GM18868 (cell line): ENCODE measurements at regions not wholly inside any gene's neighbourhood (a gene's known extent, or its start where the extent isn't known, plus 50 kb on each side); places are given as distances from the start of the nearest gene placed in this dataset.
"Not testable (repeated sequence)": the region's sequence is repeated elsewhere in the genome, so short reads cannot be mapped to it uniquely, and the experiment has no call there.

Experiments used
- ATAC-seq: cut with Tn5 transposase; IDR thresholded peaks from one replicate; pipeline ENCODE4 v1.9.1; 2021; ENCODE audit warnings: mild to moderate bottlenecking, moderate library complexity; ENCODE audit not compliant: unreplicated experiment

DNA sequence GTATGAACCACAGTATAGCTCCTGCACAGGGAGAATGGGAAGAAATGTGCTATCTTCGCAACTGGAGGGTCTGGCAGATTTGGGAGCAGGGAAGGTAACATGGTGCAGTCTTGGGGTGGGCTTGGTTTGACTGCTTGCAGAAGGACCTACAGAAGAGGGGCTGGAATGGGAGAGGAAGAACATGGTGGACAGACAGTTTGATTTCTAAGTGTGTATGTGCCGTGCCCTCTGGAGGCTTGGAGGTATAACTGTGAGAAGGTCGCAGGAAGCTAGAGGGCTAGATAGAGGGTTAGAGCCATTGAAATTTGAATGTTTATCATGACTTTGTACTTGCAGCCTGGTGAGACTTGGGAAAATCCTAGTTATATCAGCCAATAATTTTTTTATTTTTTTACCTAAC, 169.2 kb downstream of the SQOR start:
- no peak for ATAC-seq

DNA sequence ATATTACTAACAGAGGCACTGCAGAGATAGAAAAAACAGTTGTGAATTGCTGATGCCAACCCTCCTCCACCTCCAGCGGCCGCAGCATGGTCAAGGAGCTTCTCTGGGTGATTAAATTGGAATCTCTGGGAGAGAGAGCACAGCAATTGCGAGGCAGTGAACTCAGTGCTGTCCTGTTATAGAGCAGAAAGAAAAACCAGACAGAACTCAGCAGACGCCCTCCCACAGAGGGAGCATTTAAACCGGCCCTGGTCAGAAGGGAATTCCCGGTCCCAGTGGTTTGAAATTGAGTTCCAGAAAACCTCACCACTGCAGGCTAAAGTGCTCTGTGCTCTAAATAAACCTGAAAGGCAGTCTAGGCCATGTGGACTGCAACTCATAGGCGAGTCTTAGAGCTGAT, 175.4 kb downstream of the SQOR start:
- no peak for ATAC-seq

DNA sequence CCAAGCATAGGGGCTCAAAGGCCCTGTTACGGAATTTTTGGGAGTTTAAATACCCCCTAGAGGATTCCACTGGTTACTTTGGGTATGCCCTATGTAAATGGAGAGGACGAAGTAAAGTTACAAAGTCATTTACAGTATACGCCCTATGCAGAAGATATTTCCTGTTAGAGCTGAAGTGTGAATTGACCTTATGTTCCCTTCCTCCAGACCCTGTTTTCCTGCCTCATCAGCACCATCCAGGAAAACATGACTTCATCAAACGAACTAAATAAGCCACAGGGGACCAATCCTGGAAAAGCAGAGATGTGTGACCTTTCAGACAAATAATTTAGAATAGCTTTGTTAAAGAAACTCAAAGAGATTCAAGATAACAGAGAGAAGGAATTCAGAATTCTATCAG, 177.4 kb downstream of the SQOR start:
- no peak for ATAC-seq

DNA sequence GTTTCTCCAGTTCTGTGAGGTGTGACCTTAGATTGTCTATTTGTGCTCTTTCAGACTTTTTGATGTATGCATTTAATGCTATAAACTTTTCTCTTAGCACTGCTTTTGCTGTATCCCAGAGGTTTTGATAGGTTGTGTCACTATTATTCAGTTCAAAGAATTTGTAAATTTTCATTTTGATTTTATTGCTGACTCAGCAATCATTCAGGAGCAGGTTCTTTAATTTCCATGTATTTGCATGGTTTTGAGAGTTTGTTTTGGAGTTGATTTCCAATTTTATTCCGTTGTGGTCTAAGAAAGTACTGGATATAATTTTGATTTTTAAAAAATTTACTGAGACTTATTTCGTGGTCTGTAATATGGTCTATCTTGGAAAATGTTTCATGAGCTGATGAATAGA, 182.7 kb downstream of the SQOR start:
- ATAC-seq, result not testable (repeated sequence)

DNA sequence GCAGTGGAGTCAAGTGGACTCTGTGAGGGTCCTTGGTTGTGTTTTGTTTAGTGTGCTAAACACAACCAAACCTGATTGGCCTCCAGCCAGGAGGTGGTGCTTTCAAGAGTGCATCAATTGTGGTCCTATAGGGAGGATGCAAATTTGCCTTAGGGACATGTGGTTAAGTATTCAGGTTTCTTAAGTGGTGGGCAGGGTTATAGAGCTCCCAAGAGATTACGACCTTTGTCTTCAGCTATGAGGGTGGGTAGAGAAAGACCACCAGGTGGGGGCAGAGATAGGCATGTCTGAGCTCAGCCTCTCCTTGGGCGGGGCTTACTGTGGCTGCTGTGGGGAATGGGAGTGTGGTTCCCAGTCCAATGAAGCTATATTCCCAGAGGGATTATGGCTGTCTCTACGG, 186.6 kb downstream of the SQOR start:
- no peak for ATAC-seq

DNA sequence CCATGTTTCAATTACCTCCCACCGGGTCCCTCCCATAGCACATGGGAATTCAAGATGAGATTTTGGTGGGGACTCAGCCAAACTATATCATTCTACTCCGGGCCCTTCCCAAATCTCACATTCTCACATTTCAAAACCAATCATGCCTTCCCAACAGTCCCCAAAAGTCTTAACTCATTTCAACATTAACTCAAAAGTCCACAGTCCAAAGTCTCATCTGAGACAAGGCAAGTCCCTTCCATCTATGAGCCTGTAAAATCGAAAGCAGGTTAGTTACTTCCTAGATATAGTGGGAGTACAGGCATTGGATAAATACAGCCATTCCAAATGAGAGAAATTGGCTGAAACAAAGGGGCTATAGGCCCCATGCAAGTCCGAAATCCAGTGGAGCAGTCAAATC, 188.1 kb downstream of the SQOR start:
- not testable (repeated sequence) for ATAC-seq

DNA sequence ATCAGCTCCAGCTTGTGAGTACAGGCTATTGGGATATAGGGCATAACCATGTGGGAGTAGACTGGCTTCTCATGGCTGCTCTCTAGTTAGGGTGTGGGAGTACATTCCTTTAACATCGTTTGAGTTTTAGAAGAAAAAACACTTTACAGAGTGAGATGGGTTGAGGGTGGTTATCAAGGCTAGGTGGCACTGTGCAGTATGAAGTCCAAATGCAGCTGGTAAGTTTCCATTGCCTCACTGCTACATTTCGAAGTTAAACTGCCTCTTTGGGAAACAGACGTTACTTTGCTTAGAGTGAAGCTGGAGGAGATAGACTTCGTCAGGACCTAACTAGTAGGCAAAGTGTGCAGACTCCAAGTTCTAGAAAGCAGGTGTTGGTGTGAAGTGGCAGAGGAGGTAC, 192.4 kb downstream of the SQOR start:
- no peak for ATAC-seq

DNA sequence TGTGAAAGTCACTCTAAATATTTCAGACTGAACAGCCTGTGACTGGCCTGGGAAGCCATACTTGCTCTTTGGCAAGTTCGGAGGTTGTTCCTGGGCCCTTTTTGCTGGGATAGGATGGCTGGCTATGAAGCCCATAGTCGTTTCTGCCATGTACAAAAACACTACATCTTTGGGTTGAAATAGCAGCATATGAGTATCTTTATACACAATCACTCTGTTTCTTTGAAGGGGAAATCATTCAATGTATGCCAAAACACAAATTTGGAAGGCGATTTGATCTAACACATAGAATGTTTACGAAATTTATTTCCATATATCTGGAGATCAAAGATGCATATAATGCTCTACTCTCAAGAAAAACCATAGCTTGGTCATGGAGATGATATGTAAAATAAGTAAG, 192.9 kb downstream of the SQOR start:
- ATAC-seq, result no peak

DNA sequence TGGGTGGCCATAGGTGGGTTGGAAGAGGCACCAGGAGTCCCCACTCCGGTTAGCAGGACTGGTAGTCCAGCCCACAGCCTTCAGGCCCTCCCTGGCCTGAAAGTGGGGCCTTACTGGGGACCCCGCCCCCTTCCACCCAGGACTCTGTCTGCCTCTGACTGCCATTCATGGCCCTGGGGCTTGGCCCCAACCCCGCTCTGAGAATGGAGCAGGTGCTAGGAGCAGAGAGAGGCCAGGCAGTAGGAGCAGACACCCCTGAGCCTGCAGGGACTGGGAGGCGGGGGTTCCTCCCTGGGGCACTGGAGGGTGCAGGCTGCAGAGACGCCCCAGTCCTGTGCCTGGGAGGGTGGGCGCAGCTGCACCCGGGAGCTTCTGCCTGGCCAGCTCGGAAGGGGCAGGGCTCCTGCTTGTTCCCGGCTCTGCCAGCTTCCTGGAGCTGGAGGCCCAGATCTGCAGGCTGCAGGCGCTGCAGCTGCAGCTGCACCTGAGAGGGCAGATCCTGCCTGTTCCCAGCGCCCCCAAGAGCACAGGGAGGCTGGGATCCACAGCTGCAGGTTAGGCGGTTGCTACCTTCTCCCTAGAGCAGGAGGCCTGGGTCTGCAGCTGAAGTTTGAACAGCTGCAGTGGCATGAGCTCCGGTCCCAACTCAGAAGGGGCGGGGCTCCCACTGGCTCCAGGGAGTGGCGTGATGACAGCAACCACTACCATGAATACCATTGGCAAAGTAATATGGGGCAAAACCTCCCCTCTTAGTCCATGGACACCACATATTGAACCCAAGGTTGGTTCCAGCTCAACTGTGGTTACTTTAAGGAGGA, 194.7 kb downstream of the SQOR start:
- ATAC-seq, result no peak

DNA sequence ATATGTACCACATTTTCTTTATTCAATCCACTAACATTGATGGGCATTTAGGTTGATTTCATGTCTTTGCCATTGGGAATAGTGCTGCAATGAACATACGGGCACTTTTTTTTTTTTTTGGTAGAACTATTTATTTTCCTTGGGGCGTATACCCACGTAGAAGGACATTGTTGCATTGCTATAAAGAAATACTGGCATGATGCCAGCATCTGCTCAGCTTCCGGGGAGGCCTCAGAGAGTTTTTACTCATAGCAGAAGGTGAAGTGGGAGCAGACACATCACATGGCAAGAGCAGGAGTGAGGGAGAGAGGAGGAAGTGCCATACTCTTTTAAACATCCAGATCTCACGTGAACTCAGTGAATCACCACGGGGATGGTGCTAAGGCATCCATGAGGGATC, 197.0 kb downstream of the SQOR start:
- no peak for ATAC-seq

DNA sequence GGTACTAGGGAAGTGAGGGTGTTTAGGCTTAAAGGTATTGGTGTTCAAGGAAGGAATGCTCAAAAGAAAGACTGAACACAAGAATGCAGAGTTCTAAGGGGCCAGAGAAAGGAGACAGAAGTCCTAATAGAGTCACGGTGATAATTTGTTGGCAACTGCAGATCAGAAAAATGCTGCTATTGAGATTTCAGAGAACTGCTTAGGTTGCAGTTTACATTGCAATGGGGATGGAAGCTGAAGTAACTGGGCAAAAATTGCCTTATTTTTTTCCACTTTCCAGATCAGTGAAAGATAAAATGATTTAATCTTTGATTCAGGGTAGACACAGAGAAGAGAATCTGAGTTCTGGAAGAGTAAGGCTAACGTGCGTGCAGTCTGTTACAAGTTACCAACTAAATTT, 199.8 kb downstream of the SQOR start:
- ATAC-seq, result no peak

DNA sequence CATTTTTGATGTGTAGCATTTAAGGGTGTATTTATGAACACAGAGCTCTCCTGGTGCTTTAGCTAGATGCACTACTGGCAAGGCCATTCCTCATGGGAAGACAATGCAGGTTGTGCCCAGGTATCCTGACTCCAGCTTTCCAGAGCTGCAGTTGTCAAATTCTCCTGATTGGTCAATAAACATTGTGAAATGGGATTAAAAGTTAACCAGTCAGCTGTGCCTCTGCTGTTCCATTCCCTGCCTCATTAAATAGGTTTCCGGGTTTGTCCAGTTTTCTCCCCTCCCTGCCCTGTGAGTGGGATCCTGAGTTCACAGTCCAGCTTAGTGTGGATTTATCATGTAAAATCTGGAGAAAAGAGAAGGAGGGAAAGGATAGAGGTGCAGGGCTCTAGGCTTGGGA, 207.3 kb downstream of the SQOR start:
- ATAC-seq, result no peak

DNA sequence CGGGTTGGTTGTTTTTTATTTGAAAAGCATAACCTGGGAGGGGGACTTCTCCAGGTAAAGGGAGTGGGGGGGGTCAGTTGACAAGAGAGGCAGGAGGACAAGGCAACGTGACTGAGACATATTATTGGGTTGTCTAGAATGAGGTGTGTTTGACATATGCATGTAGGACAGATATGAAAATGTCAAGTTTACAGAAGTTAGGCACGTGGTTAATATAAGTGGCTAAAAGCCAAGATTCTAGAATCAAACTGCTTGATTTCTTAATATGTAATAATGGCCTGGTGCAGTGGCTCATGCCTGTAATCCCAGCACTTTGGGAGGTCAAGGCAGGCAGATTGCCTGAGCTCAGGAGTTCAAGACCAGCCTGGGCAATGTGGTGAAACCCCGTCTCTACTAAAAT, 212.8 kb downstream of the SQOR start:
- ATAC-seq, result no peak

DNA sequence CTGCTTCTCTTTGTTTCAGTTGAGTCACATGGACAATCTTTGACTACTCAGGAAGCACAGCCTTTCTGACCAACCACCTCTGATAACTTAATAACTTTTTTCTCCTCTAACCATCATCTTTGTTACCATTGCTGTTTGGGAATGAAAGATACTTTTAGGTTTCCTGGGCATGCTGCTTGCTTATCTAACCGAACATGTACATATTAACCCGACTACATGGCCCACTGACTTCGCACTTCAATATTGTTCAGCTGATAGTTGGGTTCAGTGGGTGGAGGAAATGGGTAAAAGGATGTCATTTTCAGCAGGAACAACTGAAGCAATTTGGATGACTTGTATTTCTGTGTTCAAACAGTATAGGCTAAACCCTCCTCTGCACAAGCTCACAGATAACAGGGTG, 214.3 kb downstream of the SQOR start:
- ATAC-seq, result no peak

DNA sequence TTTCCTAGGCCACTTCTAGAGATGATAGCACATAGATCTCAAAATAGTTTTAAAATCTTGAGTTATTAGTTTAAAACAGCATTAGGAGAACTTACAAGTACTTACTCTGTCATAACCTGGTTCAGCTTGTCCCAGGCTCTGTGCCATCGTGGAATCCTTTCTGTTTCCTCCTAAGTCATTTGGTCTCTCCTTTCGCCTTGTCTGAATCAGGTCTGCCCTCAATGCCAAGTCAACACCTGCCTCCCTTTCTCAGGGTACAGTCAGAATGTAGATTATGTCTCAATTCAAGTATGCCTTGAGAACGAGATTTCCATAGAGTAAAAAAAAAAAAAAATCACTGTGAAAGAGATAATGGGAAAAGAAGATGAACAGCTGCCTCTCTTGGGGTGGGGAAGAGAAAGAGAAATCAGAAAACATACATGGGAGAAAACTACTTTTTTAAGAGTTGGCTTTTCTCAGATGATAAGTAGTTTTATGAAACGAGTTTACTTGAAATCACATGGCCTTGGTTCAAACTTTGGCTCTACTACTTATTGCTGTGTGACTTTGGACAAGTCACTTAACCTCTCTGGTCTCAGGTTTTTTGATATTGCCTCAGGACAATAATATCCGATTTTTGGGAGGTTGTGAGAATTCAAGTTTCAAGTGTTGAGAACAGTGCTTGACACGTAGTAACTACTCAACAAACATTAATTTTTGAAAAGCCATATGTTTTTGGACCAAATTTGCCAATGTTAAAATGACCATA, 219.8 kb downstream of the SQOR start:
- ATAC-seq, result no peak

DNA sequence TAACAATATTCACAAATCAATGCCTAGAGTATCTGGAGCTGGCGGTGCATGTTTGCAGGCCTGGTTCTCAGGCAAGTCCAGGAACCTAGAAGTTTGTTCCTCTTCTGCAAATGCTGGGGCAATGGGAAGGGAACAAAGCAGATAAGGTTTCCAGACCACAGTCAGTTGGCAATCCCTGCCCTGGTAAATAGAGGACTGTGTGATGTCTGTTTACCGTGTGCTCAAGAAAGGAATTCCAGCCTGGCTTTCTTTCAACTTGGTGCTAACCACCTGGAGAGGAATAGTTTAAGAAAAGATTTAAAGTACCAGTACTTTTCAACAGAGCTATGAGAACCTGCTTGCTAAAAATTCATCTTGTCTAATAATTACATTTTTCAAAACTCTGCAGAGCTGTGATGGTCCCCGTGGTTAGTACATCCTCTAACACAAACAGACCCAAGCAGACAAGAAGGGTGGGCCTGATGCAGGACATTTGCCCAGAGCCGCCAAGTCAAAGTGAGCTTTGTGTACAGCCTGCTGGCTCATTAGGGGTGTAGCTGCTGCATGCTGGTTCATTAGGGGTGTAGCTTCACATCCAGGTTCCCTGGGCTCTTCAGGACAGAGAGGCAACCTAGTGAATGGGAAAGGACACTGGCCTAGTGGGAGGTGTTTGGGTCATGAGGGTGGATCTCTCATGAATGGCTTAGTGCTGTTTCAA, 220.5 kb downstream of the SQOR start:
- no peak for ATAC-seq

DNA sequence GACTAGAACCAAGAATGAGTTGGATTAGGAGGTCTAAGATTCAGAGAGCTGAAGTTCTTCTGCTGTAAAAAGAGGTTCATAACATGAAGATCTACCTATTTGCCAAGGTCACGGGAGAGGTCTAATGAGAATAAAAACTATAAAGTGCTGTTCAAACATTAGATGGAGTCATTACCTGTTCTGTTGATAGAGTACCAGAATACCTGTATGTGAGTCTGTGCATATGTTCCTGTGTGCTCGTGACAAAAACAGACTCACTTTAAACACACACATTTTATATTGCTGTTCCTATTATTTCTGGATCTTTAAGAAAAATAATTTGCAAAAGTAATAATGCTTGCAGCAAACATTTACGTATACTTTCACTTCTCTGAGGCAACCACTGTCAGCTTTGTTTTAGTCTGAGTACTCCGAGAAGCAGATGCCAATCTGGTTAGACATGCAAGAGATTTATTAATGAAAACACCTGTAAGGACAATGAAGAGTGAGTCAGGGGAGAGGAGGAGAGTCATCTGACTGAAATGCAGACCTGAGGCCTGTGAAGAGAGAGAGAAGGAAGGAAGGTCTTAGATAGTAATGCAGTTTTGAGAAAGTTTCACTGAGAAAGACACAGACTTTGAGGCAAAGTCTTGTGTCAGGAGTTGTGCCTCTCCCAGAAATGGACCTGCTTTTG, 221.2 kb downstream of the SQOR start:
- no peak for ATAC-seq

DNA sequence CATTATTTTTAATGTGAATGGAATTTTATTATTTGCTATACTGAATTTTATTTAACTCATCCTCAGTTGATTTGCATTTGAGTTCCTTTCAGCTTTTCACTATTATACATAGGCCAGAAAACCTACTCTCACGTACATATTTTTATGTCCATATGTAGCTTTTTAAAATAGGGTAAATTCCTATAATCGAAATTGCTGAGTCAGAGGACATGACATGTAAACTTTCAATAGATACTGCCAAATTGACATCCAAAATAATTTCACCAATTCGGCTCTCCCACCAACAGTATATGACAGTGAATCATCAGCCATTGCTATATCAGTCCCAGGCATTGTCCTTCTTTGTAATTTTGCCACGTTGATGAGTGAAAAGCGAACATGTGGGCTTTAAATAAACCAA, 222.5 kb downstream of the SQOR start:
- ATAC-seq, result no peak

DNA sequence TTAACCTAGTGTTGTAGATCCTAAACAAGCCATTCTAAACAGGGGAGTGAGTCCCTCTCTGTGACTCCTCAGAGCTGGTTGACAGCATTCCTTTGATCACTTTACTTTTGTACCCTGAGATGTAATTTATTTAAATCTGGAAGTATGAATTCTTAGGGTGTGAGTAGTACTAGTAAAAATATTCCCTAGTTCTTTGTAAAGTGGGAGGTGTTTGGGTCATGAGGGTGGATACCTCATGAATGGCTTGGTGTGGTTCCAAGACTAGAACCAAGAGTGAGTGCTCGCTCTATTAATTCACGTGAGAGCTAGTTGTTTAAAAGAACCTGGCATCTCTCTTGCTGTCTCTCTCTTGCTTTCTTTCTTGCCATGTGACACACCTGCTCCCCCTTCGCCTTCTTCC, 223.7 kb downstream of the SQOR start:
- no peak for ATAC-seq

DNA sequence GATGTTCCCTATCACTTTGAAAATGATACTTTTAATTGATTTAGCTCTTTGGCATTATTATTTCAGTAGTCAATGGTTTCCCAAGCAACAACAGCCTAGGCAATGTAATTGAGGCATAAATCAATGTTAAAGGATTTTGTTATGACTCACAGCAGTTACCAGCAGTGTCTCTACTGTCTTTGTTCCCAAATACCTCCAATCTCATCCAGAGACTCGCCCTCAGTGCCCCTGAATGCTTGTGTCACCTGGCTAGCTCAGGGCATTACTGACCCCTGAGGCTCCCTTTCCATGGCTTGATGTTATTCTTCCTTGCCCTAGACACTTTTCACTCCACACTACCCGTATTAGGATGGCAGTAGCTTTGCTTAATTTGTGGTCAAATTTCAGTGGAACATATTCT, 227.2 kb downstream of the SQOR start:
- no peak for ATAC-seq

DNA sequence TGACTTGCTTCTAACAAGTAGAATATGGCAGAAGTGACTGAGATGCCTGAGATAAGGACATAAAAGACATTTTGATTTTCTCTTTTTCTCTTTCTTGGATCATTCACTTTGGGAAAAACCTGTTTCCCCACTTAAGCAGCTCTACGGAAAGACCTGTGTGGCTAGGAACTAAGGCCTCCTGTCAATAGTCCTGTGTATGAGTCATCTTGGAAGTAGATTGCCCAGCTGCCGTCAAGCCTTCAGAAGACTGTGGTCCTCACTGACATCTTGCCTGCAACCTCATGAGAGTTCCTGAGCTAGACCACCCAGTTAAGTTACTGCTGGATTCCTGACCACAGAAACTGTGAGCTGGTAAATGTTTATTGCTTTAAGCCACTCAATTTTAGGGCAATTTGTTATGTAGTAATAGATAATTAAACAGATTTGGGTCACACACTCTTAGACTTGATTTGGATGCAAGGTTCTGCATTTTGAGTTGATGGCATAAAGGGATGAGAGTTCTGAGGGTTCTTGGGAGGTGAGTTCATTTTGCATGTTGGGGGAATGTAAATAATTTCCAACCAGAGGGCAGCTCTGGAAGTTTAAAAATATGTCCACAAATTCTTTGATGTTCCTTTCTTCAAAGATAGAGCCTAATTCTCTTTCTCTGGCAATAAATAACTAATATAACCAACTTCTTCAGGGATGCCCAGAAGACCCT, 229.2 kb downstream of the SQOR start:
- ATAC-seq, result no peak
